Fibroblast of the aortic adventitia (primary cell): ENCODE measurements at regions not wholly inside any gene's neighbourhood (a gene's known extent, or its start where the extent isn't known, plus 50 kb on each side); places are given as distances from the start of the nearest gene placed in this dataset.

Source experiments
- DNase-seq: peaks from one replicate; pipeline ENCODE4 v3.0.0-alpha.2; 2010; ENCODE audit warnings: low read depth
- H3K4me3 ChIP-seq: 2 replicates; pipeline ENCODE4 v1.5.1; 2011; ENCODE audit warnings: low read depth, mild to moderate bottlenecking, control low read depth, low read length, moderate library complexity
- CTCF ChIP-seq: IDR thresholded peaks from 2 replicates; pipeline ENCODE4 v1.5.1; 2011; ENCODE audit warnings: mild to moderate bottlenecking, low read length, control low read depth, inconsistent platforms; ENCODE audit not compliant: insufficient read depth

GRCh38 chr3:8413337-8413926, 88.2 kb upstream of the LMCD1 start:
- no peak overlapping the region for H3K4me3 ChIP-seq
- no peak for DNase-seq
- TF ChIP-seq CTCF: no peak

DNA sequence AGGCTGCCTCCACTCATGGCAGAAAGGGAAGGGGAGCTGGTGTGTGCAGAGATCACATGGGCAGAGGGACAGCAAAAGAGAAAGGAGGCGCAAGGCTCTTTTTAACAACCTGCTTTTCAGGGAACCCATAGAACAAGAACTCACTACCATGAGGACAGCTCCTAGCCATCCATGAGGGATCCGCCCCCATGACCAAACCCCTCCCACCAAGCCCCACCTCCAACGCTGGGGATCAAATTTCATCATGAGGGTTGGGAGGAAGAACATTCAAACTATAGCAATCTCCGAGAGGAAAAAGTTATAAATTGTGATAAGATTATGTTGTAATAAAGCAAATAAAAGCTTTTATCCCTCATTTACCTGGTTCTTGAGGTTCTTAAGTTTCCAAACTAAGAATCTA, 84.7 kb upstream of the LMCD1 start:
- no peak for TF ChIP-seq CTCF
- DNase-seq: peak; percentile 16
- no peak overlapping the region for H3K4me3 ChIP-seq

- no peak for DNase-seq
- no peak for TF ChIP-seq CTCF
- no peak overlapping the region for H3K4me3 ChIP-seq
Observed at GRCh38 chr3:8420612-8421011, 81.0 kb upstream of the LMCD1 start.

DNA sequence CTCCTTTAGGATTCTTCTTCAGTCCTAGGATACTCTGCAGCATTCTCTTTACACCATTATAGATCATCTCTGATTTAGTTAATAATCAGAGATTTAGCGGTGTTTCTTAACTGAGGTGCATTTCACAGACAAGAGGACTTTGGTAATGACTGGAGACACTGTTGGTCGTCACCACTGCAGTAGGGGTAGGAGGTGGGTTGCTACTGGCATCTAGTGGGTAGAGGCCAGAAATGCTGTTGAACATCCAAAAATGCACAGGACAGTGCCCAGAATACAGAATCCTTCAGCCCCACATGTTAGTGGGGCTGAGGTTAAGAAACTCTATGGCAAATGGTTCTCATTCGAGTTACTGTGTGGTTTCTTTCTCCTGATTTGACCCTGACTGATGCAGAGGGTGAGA, 80.4 kb upstream of the LMCD1 start:
- DNase-seq: no peak
- TF ChIP-seq CTCF: no peak
- H3K4me3 ChIP-seq: no peak overlapping the region

GRCh38 chr3:8421711-8422110, 79.9 kb upstream of the LMCD1 start:
- no peak for DNase-seq
- no peak for TF ChIP-seq CTCF
- H3K4me3 ChIP-seq: no peak overlapping the region

GRCh38 chr3:8423307-8423706, 78.3 kb upstream of the LMCD1 start:
- no peak for TF ChIP-seq CTCF
- no peak for DNase-seq
- H3K4me3 ChIP-seq: no peak overlapping the region

DNA sequence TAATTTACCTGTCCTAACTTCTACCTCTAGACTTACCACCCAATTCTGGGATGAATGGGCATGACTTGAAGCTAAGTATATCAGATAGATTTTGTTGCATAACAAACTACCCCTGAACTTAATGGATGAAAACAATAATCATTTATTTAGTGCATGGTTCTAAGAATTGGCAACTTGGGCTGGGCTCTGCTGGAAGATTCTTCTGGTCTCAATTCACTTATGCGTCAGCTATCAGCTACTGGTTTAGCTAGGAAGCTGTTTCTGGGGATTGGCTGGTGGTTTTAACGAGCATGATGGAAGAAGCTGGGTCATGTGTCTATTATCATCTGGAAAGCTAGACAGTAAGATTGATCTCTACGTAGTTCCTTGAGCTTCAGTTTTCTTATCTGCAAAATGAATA, 77.3 kb upstream of the LMCD1 start:
- H3K4me3 ChIP-seq: no peak overlapping the region
- DNase-seq: no peak
- TF ChIP-seq CTCF: no peak
